SKM-1 (cell line): ENCODE measurements at regions not wholly inside any gene's neighbourhood (a gene's known extent, or its start where the extent isn't known, plus 50 kb on each side); places are given as distances from the start of the nearest gene placed in this dataset.

Experiments
- DNase-seq: peaks from one replicate; lab custom pipeline; 2025; ENCODE audit not compliant: unreplicated experiment; lab: John Stamatoyannopoulos, UW

DNA sequence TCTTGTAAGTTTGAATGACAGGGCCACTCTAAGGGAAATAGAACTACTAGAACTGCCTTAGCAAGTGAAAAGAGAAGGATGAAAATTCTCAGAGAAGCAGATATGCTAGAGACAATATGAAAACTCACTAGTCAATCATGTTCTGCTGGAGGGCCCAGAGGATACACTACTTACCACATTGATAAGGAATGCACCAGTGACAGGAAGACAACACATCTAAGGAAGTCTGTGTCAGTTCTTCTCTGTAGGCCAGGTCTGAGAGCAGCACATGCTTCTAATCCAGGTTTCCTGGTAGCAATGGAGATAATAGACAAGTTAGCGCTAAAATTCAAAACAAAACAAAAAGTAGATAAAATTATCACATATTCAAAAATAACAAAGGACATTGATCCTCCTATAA, 235.2 kb upstream of the AKR1E2 start:
- no peak for DNase-seq

GRCh38 chr10:4588824-4589223, 237.2 kb upstream of the AKR1E2 start:
- DNase-seq = no peak

- no peak for DNase-seq
Observed at GRCh38 chr10:4587466-4587865, 238.5 kb upstream of the AKR1E2 start.

GRCh38 chr10:4586776-4587175, 239.2 kb upstream of the AKR1E2 start:
- no peak for DNase-seq

GRCh38 chr10:4581929-4582328, 244.1 kb upstream of the AKR1E2 start:
- DNase-seq = no peak

DNA sequence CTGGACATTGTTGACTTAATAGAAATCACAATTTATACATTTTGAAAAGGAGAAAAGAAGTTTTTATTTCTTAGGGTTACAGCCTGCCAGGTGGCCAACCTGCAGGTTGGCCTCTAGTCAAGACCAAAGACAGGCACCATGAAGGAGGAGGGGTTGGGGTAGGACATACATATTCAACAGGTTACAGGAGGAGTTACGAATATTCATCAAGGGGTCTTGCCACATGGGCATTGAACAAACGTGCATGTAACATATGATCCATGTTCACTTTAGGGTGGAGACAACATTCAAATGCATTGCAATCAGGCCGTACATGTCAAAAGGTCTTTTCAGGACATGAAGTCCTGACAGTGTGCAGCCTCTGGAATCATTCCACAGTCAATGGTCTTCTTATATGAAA, 246.2 kb upstream of the AKR1E2 start:
- DNase-seq = no peak

DNA sequence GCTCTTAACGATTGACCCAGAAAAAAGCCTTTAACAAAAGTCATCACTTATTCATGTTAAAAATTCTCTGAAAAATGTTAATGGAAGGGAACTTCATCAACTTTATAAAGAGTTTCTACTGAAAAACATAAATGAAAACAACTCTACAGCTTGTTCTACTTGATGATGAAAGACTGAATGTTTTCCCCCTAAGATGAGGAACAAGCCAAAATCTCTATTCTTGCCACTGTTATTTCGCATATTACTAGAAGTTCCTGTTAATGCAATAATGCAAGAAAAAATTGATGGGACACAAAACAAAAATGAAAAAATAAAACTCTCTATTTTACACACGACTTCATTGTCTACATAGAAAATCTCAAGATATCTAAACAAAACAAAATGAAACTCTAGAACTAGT, 249.8 kb upstream of the AKR1E2 start:
- no peak for DNase-seq

DNA sequence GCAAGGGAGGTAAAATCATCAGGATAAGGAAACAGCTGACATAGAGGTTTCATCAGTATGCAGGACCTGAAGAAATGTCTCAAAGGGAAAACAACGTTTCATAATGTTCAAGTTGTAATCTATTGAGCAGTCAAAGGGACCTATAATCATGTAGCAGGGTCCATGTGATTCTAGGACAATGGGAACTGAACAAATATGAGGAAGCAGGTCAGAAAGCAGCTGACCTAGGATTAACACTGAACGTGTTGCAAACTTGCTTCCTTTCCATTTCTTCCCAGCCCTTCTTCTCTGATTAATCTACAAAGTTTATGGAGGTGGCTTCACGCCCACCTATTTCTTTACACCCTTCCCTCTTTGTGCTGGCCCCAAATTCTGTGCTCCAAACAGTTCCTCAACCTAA, 256.9 kb upstream of the AKR1E2 start:
- DNase-seq = no peak

DNA sequence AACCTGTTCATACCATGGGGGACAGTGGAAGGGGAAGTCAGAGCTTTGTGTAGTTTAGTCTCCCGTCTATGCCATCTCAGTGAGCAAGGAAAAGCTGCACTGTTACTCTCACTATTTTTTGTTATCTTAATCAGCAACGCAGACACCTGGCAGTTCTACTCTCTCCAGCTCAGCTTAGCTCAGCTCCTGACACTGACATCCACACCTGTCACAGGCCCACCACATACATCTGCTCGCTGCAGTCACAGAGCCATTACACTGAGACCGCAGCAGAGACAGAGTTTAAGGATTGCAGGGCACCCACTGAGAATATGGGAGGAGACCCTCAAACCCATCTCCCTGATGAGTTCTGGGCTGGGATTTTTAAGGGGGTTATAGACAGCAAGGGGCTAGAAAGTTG, 257.3 kb upstream of the AKR1E2 start:
- no peak for DNase-seq

GRCh38 chr10:4568086-4568485, 257.9 kb upstream of the AKR1E2 start:
- no peak for DNase-seq

DNA sequence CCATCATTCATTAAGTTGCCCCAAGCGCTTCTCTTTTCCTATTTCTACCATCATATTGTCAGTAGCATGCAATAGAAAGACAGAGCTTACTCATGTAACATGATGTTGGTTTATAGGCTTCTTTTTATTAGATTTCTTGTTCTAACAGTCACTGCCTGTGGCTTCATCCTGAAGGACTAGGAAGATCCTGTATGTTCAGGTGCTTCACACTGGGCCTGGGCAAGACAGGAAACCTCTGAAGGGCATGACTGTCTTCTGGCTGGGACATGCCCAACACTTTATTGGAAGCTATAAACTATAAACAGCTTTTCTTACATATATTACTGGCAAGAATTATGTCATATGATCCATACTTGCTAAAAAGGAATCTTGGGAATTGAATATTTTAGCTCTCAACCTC, 258.4 kb upstream of the AKR1E2 start:
- DNase-seq = no peak

DNA sequence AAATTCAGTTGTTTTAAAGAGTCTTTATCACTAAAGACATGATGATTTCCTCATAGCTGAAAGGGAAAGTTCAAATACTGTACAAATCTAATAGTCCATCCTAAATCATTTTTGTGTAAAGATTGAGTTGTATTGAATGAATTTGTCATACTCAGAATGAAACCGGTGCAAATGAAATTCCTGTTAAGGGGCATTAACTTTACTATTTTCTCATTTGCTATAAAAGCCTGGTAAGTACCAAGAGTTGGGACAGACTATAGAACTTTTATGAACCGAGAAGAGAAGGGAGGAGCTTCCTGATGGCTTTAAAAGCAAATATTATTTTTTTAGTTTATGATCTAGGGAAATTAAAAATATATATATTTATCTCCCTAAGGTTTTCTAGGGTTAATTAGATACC, 260.0 kb upstream of the AKR1E2 start:
- no peak for DNase-seq

DNA sequence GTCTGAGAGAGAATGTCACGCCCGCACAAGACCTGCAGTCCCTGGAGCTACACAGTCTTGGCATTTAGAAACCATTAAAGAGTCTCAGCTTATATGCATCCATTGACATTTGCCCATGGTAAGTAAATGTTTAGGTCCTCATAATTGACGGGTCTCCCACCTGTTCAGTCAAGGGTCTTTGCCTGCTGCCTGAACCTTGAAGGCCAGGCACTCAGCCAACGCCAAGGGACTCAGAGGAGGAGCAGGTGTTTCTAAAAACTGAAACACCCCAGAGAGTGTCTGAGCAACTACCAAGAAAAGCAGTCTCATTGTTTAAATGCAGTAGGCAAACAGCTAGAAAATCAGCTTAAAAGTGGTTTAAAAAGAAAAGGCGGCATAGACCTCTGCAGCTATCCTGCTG, 264.7 kb upstream of the AKR1E2 start:
- DNase-seq = no peak

- no peak for DNase-seq
Observed at GRCh38 chr10:4557469-4557868, 268.5 kb upstream of the AKR1E2 start.

DNA sequence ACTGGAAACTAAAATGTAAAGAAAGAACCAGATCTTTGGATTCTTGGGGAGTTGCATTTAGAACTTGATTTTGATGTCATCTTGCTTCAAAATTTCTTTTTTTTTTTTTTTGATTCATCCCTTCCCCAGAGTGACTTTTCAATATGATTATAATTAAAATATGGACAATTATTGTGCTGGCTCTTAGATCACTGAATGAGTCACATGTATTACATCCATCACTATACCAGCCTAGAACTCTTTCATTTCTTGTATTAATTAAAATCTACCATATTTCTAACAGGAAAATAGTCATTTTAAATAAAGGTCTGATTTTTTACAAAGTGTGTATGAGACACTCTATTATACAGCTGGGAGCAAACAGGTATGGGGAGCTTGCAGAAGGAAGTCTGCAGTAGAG, 269.5 kb upstream of the AKR1E2 start:
- DNase-seq = no peak

GRCh38 chr10:4555920-4556319, 270.1 kb upstream of the AKR1E2 start:
- DNase-seq = no peak

GRCh38 chr10:4549139-4549653, 276.8 kb upstream of the AKR1E2 start:
- no peak for DNase-seq

DNA sequence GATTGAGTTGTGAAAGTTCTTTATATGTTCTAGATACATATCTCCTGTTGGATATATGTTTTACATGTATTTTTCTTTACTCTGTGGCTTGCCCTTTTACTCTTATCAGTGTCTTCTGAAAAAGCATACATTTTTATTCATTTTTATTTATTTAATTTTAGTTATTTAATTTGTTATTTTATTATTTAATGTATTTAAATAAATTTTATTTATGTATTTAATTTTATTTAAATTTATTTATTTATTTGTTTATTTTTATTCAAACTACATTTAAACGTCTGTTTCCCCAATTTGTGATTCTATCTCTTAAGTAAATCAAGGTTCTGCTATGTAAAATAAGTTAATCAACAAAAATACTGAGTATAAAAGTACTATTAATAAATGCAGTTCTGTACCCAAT, 279.1 kb upstream of the AKR1E2 start:
- DNase-seq = no peak

GRCh38 chr10:4546500-4546899, 279.5 kb upstream of the AKR1E2 start:
- no peak for DNase-seq

DNA sequence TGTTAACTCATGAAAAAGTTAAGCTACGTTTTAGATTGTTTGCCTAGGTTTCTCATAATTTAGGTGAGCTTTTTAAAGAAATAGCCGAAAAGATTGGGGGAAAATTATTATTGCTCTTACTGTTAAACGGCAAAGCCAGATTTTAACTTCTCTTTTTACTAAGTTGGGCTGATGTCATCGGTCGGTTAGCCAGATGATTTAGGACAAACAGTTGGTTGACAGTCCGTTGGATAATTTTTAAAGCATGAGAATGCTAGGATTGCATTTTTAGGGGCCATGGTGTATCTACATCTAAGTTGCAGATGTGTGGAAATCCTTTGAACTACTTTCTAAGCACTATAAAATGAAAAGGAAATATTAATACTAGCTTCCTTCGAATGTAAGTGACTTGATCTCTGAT, 280.9 kb upstream of the AKR1E2 start:
- no peak for DNase-seq

GRCh38 chr10:4543938-4544533, 282.0 kb upstream of the AKR1E2 start:
- no peak for DNase-seq

GRCh38 chr10:4541292-4541691, 284.7 kb upstream of the AKR1E2 start:
- DNase-seq = no peak

GRCh38 chr10:4538016-4538415, 288.0 kb upstream of the AKR1E2 start:
- no peak for DNase-seq

DNA sequence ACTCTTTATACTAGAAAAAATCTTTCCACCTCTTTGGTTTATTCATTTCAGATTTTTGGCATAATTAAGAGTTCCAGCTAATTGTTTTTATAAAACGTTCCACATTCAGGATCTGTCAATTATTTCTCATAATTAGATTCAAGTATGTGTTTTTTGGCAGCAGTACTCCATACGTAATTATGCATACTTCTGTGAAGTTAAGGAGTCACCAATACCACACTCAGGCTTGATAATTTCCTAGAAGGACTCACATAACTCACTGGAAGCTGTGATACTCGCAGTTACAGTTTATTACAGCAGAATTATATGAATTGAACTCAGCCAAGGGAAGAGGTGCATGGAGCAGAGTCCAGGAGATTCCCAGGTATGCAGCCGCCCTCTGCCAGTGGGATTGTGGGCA, 290.5 kb upstream of the AKR1E2 start:
- no peak for DNase-seq
